Endothelial cell of umbilical vein (primary cell): ENCODE measurements at regions not wholly inside any gene's neighbourhood (a gene's known extent, or its start where the extent isn't known, plus 50 kb on each side); places are given as distances from the start of the nearest gene placed in this dataset.

ENCODE experiments used
- BruUV-seq: library from RNA; stranded (reverse); fragments of 400-500 nt; replicated peaks from 2 replicates; lab custom pipeline; 2021; lab: Mats Ljungman, UMichigan
- CTCF ChIA-PET: fragments of 300-600, 350-600 bp; sonication (Branson Sonifier 250); formaldehyde crosslinking; loops from one replicate; lab custom pipeline; 2021; ENCODE audit warnings: antibody characterized with exemption, inconsistent platforms; lab: Charles Lee
- POLR2A ChIA-PET: fragments of 300-600, 350-600 bp; sonication (Branson Sonifier 250); formaldehyde crosslinking; loops from one replicate; lab custom pipeline; 2021; ENCODE audit warnings: antibody characterized with exemption, inconsistent platforms; lab: Charles Lee
- DNase-seq: peaks from one replicate; pipeline ENCODE4 v3.0.0-alpha.2; 2011; ENCODE audit warnings: low read depth, low spot score
- FAIRE-seq: peaks from 2 replicates; lab custom pipeline; 2011; peaks lifted over from hg19 to GRCh38; lab: Jason Lieb, UNC
- H2AFZ ChIP-seq: 2 replicates; pipeline ENCODE4 v1.6.0; 2012; ENCODE audit warnings: low read depth, low read length, control low read depth, inconsistent platforms
- H3K27ac ChIP-seq: 2 replicates; pipeline ENCODE4 v1.5.1; 2011; ENCODE audit warnings: low read depth, mild to moderate bottlenecking, control low read depth, low read length, moderate library complexity; ENCODE audit not compliant: insufficient read depth
- H3K27me3 ChIP-seq, 2 experiments: 2 replicates each; pipeline versions ENCODE4 v1.6.0 to v1.6.1; 2011; ENCODE audit warnings: low read length in 2 of 2, mixed read lengths in 1 of 2; ENCODE audit not compliant: control insufficient read depth in 2 of 2, insufficient read depth in 2 of 2
- H3K36me3 ChIP-seq, 2 experiments: 2 replicates in 1 of 2; 3 replicates in 1 of 2; pipeline ENCODE4 v1.5.1; 2011; ENCODE audit warnings: low read length in 2 of 2, mild to moderate bottlenecking in 1 of 2, moderate library complexity in 1 of 2; ENCODE audit not compliant: control insufficient read depth in 2 of 2, insufficient read depth in 2 of 2; ENCODE audit errors: extremely low read depth in 1 of 2
- H3K4me1 ChIP-seq: 3 replicates; pipeline ENCODE4 v1.5.1; 2011; ENCODE audit warnings: mild to moderate bottlenecking, low read length; ENCODE audit not compliant: control insufficient read depth, insufficient read depth; ENCODE audit errors: extremely low read depth
- H3K4me2 ChIP-seq: 2 replicates; pipeline ENCODE4 v1.6.1; 2011; ENCODE audit warnings: low read length, control low read depth, mixed read lengths; ENCODE audit not compliant: insufficient read depth
- H3K4me3 ChIP-seq, 3 experiments: fragments of 200-600 bp in 1 of 3; sonication (generic), shearing (Covaris generic) in 1 of 3; replicated peaks in 1 of 3; 2 replicates each; pipeline ENCODE4 v1.5.1; 2011 to 2016; ENCODE audit warnings: control low read depth in 3 of 3, low read length in 3 of 3, mild to moderate bottlenecking in 2 of 3, inconsistent platforms in 1 of 3, low read depth in 1 of 3, moderate library complexity in 1 of 3; ENCODE audit not compliant: insufficient read depth in 1 of 3
- H3K79me2 ChIP-seq: 2 replicates; pipeline ENCODE4 v1.6.0; 2012; ENCODE audit warnings: low read length, inconsistent platforms; ENCODE audit not compliant: control insufficient read depth, insufficient read depth
- H3K9ac ChIP-seq: replicated peaks from 2 replicates; pipeline ENCODE3; 2011; ENCODE audit warnings: low read length, control low read depth; ENCODE audit not compliant: insufficient read depth; ENCODE audit errors: extremely low read depth
- H3K9me1 ChIP-seq: replicated peaks from 3 replicates; pipeline ENCODE4 v1.6.0; 2011; ENCODE audit warnings: mild to moderate bottlenecking, low read length; ENCODE audit not compliant: control insufficient read depth, insufficient read depth; ENCODE audit errors: extremely low read depth
- H3K9me3 ChIP-seq: replicated peaks from 2 replicates; pipeline ENCODE4 v1.5.1; 2012; ENCODE audit warnings: low read length, inconsistent platforms; ENCODE audit not compliant: control insufficient read depth, insufficient read depth
- H4K20me1 ChIP-seq: replicated peaks from 2 replicates; pipeline ENCODE3; 2011; ENCODE audit warnings: mild to moderate bottlenecking, low read length; ENCODE audit not compliant: control insufficient read depth, insufficient read depth; ENCODE audit errors: extremely low read depth
- EZH2 ChIP-seq: IDR thresholded peaks from 2 replicates; pipeline ENCODE4 v1.6.1; 2012; ENCODE audit warnings: borderline replicate concordance, low read depth, mild to moderate bottlenecking, moderate library complexity, low read length, inconsistent platforms; ENCODE audit not compliant: severe bottlenecking
- FOS ChIP-seq: IDR thresholded peaks from 2 replicates; pipeline ENCODE4 v1.6.1; 2011; ENCODE audit warnings: mild to moderate bottlenecking, low read length, moderate library complexity, borderline replicate concordance; ENCODE audit not compliant: insufficient read depth
- GATA2 ChIP-seq: IDR thresholded peaks from 2 replicates; pipeline ENCODE4 v1.7.0; 2011; ENCODE audit warnings: low read depth, mild to moderate bottlenecking, moderate library complexity, mixed read lengths, low read length; ENCODE audit not compliant: insufficient read length, insufficient read depth
- JUN ChIP-seq: IDR thresholded peaks from 2 replicates; pipeline ENCODE4 v1.6.1; 2011; ENCODE audit warnings: borderline replicate concordance, low read depth; ENCODE audit not compliant: insufficient read length, insufficient read depth
- MYC ChIP-seq: IDR thresholded peaks from one replicate; pipeline ENCODE4 v1.6.1; 2011; ENCODE audit warnings: mild to moderate bottlenecking, low read depth, low read length
- POLR2A ChIP-seq: IDR thresholded peaks from 2 replicates; pipeline ENCODE4 v1.6.1; 2012; ENCODE audit warnings: low read depth, mild to moderate bottlenecking, control low read depth, low read length
- POLR2AphosphoS5 ChIP-seq: IDR thresholded peaks from 2 replicates; pipeline ENCODE4 v1.6.1; 2012; ENCODE audit warnings: low read depth, mild to moderate bottlenecking, control low read depth, low read length, moderate library complexity; ENCODE audit not compliant: insufficient read depth
- dilution Hi-C: fragments of 300-500 bp; cut with MboI; formaldehyde crosslinking; loops from one replicate; pipeline ENCODE4 v1.15.0; 2019; ENCODE audit warnings: low sequenced_read_pairs; ENCODE audit not compliant: extremely low pct_ligation_motif_present
- intact Hi-C: fragments of 100-400 bp; cut with micrococcal nuclease; formaldehyde crosslinking; loops from one replicate; pipeline ENCODE4 v1.10.0; 2022
- TF ChIP-seq, protein P1 (sequence below), 2 donors: IDR thresholded peaks; 1 replicate in 1 of 2; 2 replicates in 1 of 2; pipeline ENCODE4 v1.5.1; 2011; ENCODE audit warnings: low read length in 2 of 2, mild to moderate bottlenecking in 2 of 2, moderate library complexity in 2 of 2, control low read depth in 1 of 2, inconsistent platforms in 1 of 2, low read depth in 1 of 2; ENCODE audit not compliant: insufficient read depth in 1 of 2; ENCODE audit errors: extremely low read depth in 1 of 2
- TF ChIP-seq, protein P2 (sequence below): IDR thresholded peaks from 2 replicates; pipeline ENCODE4 v1.6.1; 2011; ENCODE audit not compliant: insufficient read depth, insufficient read length

DNA sequence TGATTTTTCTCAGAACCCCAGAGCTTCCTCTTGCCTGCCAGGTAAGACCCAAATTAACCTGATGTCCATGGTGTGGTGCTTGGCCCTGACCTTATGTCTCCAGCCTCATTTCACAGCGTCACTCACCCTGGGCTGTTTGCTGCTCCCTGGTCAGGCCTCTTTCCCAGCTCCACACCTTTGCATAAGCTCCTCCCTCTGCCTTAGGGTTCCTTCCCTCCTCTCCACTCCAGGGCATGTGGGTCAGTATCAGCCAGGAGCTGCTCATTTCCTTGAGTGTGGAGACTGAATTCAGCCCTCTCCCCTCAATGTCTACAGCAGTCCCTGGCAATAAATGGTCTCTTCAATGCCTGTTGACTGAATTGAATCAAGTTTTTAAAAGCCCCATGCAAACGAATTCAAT, 75.6 kb upstream of the ANKRD34C start:
- BruUV-seq: no TSS peak
- intact Hi-C loops (no loop called here), dilution Hi-C loops (no loop called here)
- FAIRE-seq (no peak), DNase-seq (no peak)
- ChIA-PET CTCF (interaction anchor here (1.3 to 3.7 kb wide), 3 partner anchors 22 to 179 kb away, joined by 3 to 15 read pairs (median 7); no protein-coding TSS in a partner anchor), POLR2A (no interaction called here)
- H3K36me3 ChIP-seq: no peaks in the 10 kb centered on the region
- H3K27ac ChIP-seq: no peak overlapping the region
- no peak overlapping the region for H3K9ac ChIP-seq
- H3K4me2 ChIP-seq: no peak overlapping the region
- no peaks in the 10 kb centered on the region for H3K79me2 ChIP-seq
- H3K9me1 ChIP-seq: no peaks in the 10 kb centered on the region
- H3K9me3 ChIP-seq: no peaks in the 10 kb centered on the region
- no peaks in the 10 kb centered on the region for H4K20me1 ChIP-seq
- TF ChIP-seq FOS: no peak
- no peak for TF ChIP-seq POLR2A
- TF ChIP-seq POLR2AphosphoS5: no peak
- no peak for TF ChIP-seq EZH2
- no peak for TF ChIP-seq GATA2
- TF ChIP-seq JUN: no peak
- no peak for TF ChIP-seq MYC
- TF ChIP-seq, protein P1, sequence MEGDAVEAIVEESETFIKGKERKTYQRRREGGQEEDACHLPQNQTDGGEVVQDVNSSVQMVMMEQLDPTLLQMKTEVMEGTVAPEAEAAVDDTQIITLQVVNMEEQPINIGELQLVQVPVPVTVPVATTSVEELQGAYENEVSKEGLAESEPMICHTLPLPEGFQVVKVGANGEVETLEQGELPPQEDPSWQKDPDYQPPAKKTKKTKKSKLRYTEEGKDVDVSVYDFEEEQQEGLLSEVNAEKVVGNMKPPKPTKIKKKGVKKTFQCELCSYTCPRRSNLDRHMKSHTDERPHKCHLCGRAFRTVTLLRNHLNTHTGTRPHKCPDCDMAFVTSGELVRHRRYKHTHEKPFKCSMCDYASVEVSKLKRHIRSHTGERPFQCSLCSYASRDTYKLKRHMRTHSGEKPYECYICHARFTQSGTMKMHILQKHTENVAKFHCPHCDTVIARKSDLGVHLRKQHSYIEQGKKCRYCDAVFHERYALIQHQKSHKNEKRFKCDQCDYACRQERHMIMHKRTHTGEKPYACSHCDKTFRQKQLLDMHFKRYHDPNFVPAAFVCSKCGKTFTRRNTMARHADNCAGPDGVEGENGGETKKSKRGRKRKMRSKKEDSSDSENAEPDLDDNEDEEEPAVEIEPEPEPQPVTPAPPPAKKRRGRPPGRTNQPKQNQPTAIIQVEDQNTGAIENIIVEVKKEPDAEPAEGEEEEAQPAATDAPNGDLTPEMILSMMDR (IDR thresholded peaks at IDR 0.05; ENCODE audit: extremely low read depth in 1 of 2, insufficient read depth in 1 of 2, low read depth in 1 of 2, low read length in 2 of 2): no peak
- TF ChIP-seq, protein P2, sequence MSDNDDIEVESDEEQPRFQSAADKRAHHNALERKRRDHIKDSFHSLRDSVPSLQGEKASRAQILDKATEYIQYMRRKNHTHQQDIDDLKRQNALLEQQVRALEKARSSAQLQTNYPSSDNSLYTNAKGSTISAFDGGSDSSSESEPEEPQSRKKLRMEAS: no peak
- no peak overlapping the region for H2AFZ ChIP-seq
- H3K27me3 ChIP-seq: peaks cover 0 to 3% of the 10 kb centered on the region in 2 experiments
- H3K4me3 ChIP-seq: no peak overlapping the region
- H3K4me1 ChIP-seq: no peaks in the 10 kb centered on the region
